ENCODE measurements at regions not wholly inside any gene's neighbourhood (a gene's known extent, or its start where the extent isn't known, plus 50 kb on each side); places are given as distances from the start of the nearest gene placed in this dataset.

DNA sequence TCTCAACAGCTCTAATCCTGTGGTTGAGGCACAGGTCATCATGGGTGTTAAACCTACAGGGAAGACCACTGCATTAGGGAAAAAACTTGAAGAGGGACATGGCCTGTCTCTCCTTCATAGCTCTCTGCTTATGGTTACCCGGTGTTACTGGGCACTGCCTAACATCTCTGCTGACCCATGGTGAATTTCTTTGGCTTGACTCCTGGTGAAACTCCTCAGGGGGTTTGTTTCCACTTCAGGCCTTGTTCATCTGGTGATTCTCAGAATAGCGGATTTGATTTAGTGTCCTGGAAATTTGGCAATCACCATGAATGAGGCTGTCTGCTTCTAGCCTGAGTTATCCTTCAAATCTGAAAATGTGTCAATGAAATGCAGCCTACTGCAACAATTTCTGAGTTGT, 114.4 kb downstream of the ZNF518B start:
- TF ChIP-seq, protein P1, sequence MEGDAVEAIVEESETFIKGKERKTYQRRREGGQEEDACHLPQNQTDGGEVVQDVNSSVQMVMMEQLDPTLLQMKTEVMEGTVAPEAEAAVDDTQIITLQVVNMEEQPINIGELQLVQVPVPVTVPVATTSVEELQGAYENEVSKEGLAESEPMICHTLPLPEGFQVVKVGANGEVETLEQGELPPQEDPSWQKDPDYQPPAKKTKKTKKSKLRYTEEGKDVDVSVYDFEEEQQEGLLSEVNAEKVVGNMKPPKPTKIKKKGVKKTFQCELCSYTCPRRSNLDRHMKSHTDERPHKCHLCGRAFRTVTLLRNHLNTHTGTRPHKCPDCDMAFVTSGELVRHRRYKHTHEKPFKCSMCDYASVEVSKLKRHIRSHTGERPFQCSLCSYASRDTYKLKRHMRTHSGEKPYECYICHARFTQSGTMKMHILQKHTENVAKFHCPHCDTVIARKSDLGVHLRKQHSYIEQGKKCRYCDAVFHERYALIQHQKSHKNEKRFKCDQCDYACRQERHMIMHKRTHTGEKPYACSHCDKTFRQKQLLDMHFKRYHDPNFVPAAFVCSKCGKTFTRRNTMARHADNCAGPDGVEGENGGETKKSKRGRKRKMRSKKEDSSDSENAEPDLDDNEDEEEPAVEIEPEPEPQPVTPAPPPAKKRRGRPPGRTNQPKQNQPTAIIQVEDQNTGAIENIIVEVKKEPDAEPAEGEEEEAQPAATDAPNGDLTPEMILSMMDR (IDR thresholded peaks at IDR 0.05), result no peak
- no peak for ATAC-seq
- Histone ChIP-seq H3K36me3 (no peaks in the 10 kb centered on the region), H3K27ac (no peak overlapping the region), H3K4me3 (no peak overlapping the region), H3K4me1 (no peaks in the 10 kb centered on the region), H3K27me3 (peaks cover 0 to 6% (median 0%) of the 10 kb centered on the region in 7 donors), H3K9me3 (no peaks in the 10 kb centered on the region)
- DNase-seq, result no peak
- intact Hi-C loops (cut with DNase I), result no loop called here
- WGBS, 2 donors, result 85 to 89% methylated on average over 2 of the region's 2 CpGs

DNA sequence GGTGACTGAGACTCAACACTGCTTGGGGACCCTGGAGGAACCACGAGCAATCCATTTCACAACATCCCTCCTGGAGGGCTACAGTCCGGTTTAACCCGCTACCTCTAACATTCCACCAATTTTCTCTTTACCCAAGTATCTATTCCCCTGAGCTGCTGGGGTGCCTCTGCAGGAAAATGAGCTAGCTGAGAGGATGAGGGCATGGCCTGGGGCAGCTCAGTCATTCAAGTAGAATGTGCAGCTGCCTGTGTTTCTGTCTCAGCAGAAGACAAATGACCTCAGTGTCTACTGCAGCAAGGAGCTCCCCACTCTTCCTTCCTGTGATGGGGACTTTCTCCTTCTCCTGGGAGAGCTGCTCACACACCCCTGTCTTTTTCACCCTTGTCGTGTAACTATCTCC, 120.8 kb downstream of the ZNF518B start:
- intact Hi-C loops (cut with DNase I), result loop anchor here in 1 of 10 donors (1.0 kb wide), 1 partner anchor 34 kb away; no protein-coding TSS in a partner anchor
- H3K4me1 ChIP-seq, result no peaks in the 10 kb centered on the region
- TF ChIP-seq, protein P1 (IDR thresholded peaks at IDR 0.05), result no peak
- no peak overlapping the region for H3K27ac ChIP-seq
- DNase-seq, result no peak
- H3K36me3 ChIP-seq, result no peaks in the 10 kb centered on the region
- H3K27me3 ChIP-seq, result peaks cover 0 to 9% (median 4%) of the 10 kb centered on the region in 7 donors
- H3K9me3 ChIP-seq, result peaks cover 0 to 5% (median 0%) of the 10 kb centered on the region in 11 donors
- WGBS, 2 donors, result 87 to 88% methylated on average over 4 of the region's 4 CpGs
- H3K4me3 ChIP-seq, result no peak overlapping the region
- no peak for ATAC-seq

DNA sequence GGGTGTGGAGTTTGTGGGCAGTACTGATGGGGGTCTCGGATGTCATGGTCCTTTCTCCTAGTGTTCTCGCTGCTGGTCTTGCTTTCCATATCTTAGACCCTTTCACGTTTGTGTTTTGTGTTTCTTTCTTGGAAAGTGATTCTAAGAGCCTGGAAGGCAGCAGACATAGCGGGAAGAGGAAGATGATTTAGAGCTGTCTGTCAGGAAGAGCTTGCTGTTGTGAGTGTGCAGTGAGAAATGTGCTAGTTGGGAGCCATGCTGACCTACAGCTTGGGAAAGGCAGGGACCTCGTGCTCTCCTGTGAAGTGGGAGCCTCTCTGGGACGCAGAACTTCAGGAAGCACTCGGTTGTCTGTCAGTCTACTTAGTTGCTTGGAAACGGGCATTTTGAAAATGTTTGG, 122.2 kb downstream of the ZNF518B start:
- H3K4me1 ChIP-seq, result no peaks in the 10 kb centered on the region
- no peaks in the 10 kb centered on the region for H3K36me3 ChIP-seq
- no peak overlapping the region for H3K27ac ChIP-seq
- peaks cover 0 to 5% (median 0%) of the 10 kb centered on the region in 11 donors for H3K9me3 ChIP-seq
- intact Hi-C loops (cut with DNase I), result no loop called here
- ATAC-seq (no peak), DNase-seq (no peak)
- H3K27me3 ChIP-seq, result peaks cover 0 to 9% (median 4%) of the 10 kb centered on the region in 7 donors
- 71 to 82% methylated on average over 8 of the region's 8 CpGs for WGBS, 2 donors
- no peak overlapping the region for H3K4me3 ChIP-seq
- TF ChIP-seq, protein P1 (IDR thresholded peaks at IDR 0.05), result no peak

DNA sequence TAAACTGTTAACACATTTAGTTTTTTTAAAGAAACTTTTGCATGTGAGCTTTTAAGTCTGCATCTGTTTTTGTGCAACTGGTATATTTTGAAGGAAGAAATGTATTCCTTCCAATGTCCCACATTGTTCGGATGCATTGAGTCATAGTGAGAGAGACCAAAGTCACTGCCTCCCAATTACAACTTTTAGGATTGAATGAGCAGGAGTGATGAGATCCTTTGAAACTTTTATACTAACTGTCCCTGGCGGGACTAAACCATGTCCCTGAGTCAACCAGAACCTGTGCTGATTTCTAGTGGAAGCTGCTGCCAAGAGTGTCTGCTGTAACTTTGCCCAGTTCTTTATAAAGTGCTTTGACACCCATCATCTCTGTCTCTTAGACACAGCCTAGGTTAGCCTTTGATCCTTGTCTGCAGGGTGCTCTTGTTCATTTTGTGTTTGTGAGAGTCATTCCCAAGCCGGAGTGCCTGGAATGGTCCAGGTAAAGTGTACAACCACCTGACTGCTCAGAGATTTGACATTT, 122.7 kb downstream of the ZNF518B start:
- TF ChIP-seq, protein P1 (IDR thresholded peaks at IDR 0.05), result no peak
- Histone ChIP-seq H3K27me3 (peaks cover 0 to 9% (median 4%) of the 10 kb centered on the region in 7 donors), H3K4me1 (no peaks in the 10 kb centered on the region), H3K4me3 (no peak overlapping the region), H3K9me3 (peaks cover 0 to 5% (median 0%) of the 10 kb centered on the region in 11 donors), H3K36me3 (no peaks in the 10 kb centered on the region), H3K27ac (no peak overlapping the region)
- DNase-seq (peak in 1 of 2 donors; percentile 5), ATAC-seq (peak in 3 of 8 donors; percentile 49 to 60 (median 50))
- WGBS, 2 donors, result 72 to 75% methylated on average over 3 of the region's 3 CpGs
- intact Hi-C loops (cut with DNase I), result no loop called here
